ENCODE measurements at regions not wholly inside any gene's neighbourhood (a gene's known extent, or its start where the extent isn't known, plus 50 kb on each side); places are given as distances from the start of the nearest gene placed in this dataset.
"Not testable (repeated sequence)": the region's sequence is repeated elsewhere in the genome, so short reads cannot be mapped to it uniquely, and the experiment has no call there.

DNA sequence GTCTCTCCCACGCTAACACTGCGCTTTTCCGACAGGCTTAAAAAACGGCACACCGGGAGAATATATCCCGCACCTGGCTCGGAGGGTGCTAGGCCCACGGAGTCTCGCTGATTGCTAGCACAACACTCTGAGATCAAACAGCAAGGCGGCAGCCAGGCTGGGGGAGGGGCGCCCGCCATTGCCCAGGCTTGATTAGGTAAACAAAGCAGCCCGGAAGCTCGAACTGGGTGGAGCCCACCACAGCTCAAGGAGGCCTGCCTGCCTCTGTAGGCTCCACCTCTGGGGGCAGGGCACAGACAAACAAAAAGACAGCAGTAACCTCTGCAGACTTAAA is 67.0 kb upstream of the FGF13 start:
- TF ChIP-seq, protein P1, sequence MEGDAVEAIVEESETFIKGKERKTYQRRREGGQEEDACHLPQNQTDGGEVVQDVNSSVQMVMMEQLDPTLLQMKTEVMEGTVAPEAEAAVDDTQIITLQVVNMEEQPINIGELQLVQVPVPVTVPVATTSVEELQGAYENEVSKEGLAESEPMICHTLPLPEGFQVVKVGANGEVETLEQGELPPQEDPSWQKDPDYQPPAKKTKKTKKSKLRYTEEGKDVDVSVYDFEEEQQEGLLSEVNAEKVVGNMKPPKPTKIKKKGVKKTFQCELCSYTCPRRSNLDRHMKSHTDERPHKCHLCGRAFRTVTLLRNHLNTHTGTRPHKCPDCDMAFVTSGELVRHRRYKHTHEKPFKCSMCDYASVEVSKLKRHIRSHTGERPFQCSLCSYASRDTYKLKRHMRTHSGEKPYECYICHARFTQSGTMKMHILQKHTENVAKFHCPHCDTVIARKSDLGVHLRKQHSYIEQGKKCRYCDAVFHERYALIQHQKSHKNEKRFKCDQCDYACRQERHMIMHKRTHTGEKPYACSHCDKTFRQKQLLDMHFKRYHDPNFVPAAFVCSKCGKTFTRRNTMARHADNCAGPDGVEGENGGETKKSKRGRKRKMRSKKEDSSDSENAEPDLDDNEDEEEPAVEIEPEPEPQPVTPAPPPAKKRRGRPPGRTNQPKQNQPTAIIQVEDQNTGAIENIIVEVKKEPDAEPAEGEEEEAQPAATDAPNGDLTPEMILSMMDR (conservative IDR thresholded peaks at IDR 0.05; ENCODE audit: low read depth in 2 of 2) = not testable (repeated sequence)
- TF ChIP-seq EZH2phosphoT487 (IDR thresholded peaks at IDR 0.05; ENCODE audit: unreplicated experiment); EZH2 (IDR thresholded peaks at IDR 0.05; ENCODE audit: low read depth, unreplicated experiment): not testable (repeated sequence)
- TF ChIP-seq, protein P2, sequence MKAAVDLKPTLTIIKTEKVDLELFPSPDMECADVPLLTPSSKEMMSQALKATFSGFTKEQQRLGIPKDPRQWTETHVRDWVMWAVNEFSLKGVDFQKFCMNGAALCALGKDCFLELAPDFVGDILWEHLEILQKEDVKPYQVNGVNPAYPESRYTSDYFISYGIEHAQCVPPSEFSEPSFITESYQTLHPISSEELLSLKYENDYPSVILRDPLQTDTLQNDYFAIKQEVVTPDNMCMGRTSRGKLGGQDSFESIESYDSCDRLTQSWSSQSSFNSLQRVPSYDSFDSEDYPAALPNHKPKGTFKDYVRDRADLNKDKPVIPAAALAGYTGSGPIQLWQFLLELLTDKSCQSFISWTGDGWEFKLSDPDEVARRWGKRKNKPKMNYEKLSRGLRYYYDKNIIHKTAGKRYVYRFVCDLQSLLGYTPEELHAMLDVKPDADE (IDR thresholded peaks at IDR 0.05) = not testable (repeated sequence)
